ENCODE measurements at regions not wholly inside any gene's neighbourhood (a gene's known extent, or its start where the extent isn't known, plus 50 kb on each side); places are given as distances from the start of the nearest gene placed in this dataset.

DNA sequence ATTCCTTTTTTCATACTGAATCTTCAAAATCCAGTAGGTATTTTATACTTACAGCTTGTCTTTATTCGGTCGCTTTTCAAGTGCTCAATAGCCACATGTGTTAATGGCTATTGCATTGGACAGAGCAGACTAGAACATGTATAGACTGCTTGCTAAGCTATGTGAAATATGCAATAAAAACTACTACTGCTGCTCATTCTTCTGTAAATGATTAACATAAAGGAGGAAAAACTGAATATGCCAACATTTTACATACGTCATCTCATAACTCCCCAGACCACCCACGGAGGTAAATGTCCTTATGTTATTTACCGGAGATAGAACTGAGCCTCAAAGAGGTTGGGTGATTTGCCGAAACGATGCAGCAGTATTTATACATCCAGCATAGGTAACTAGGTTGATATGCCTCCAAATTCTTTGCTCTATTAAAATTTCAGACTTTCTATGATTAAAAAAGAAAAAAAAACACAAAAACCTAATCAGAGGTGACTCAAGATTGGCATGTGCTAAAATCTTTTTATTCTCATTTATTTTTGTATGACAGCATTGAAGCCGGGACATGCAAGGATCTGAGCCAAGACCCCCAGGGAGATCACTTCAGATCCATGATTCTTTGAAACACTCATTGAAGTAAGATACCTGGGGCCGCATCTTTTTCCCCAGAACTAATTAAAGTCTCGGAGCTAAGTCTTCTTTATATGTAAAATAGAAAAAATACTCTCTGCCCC is 78.5 kb upstream of the OR5AK2 start:
- no peak overlapping the region for H3K4me3 ChIP-seq
- no peak overlapping the region for H3K27ac ChIP-seq (ENCODE audit: low read depth)
- H3F3A ChIP-seq (replicated peaks; ENCODE audit: low read depth), result no peaks in the 10 kb centered on the region
- H3K27ac Mint-ChIP-seq, result no peak overlapping the region
- DNase-seq (ENCODE audit: low spot score) (no peak), ATAC-seq (no peak)
- no peak overlapping the region for H2AFZ ChIP-seq
- H3K4me3 Mint-ChIP-seq, result no peak overlapping the region
- H3K27me3 Mint-ChIP-seq (ENCODE audit: insufficient read depth, low read depth, poor library complexity), result no peaks in the 10 kb centered on the region
- no peaks in the 10 kb centered on the region for H4K20me1 ChIP-seq (replicated peaks; ENCODE audit: insufficient read depth)
- H3K9me2 ChIP-seq (ENCODE audit: insufficient read depth), result no peaks in the 10 kb centered on the region
- peaks cover 4% of the 10 kb centered on the region; the same call in 2 of the 3 replicates for H3K9me3 Mint-ChIP-seq
- no peaks in the 10 kb centered on the region for H3K36me3 Mint-ChIP-seq (ENCODE audit: low read depth)
- H3K4me2 ChIP-seq, result no peak overlapping the region
- no peaks in the 10 kb centered on the region for H3K79me2 ChIP-seq (replicated peaks; ENCODE audit: insufficient read depth)
- H3K4me1 Mint-ChIP-seq, result no peaks in the 10 kb centered on the region
- H3K27me3 ChIP-seq (ENCODE audit: insufficient read depth), result no peaks in the 10 kb centered on the region
- H3K4me1 ChIP-seq (ENCODE audit: insufficient read depth), result no peaks in the 10 kb centered on the region
- H3K36me3 ChIP-seq (ENCODE audit: insufficient read depth), result no peaks in the 10 kb centered on the region
- TF ChIP-seq NANOG (IDR thresholded peaks at IDR 0.05; ENCODE audit: borderline replicate concordance), result no peak
- TF ChIP-seq STAT1 (IDR thresholded peaks at IDR 0.05; ENCODE audit: unreplicated experiment), result no peak
- no peak for TF ChIP-seq ZNF331 (CRISPR knock-in tag; IDR thresholded peaks at IDR 0.05; ENCODE audit: low read depth)
- no peak for TF ChIP-seq EZH2 (IDR thresholded peaks at IDR 0.05; ENCODE audit: low read depth, unreplicated experiment)
- no peak for TF ChIP-seq EZH2phosphoT487 (IDR thresholded peaks at IDR 0.05; ENCODE audit: unreplicated experiment)

DNA sequence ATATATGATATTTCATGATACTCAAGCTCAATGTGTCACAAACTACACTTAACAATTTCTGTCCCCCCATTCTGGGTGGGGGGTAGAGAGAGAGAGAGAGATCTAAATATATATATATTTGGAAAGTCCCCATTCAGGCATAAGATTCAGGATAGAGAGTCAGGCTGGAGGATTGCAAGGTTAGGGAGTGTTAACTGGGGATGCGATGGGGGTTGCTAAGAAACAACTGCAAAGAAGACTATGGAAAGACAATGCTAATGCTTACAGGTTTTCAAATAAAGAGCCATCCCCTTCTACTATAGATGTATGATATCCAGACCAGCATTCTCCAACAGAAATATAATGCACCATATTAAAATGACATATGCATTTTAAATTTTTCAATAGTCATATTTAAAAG is 79.2 kb upstream of the OR5AK2 start:
- no peak overlapping the region for H3K27ac ChIP-seq (ENCODE audit: low read depth)
- no peak for ATAC-seq
- TF ChIP-seq JUNB (IDR thresholded peaks at IDR 0.05; ENCODE audit: unreplicated experiment) (no peak), EZH2phosphoT487 (IDR thresholded peaks at IDR 0.05; ENCODE audit: unreplicated experiment) (no peak), ZNF114 (CRISPR knock-in tag; IDR thresholded peaks at IDR 0.05) (no peak), POLR2AphosphoS5 (IDR thresholded peaks at IDR 0.05; ENCODE audit: low read depth) (no peak), STAT1 (IDR thresholded peaks at IDR 0.05; ENCODE audit: unreplicated experiment) (no peak), NANOG (IDR thresholded peaks at IDR 0.05; ENCODE audit: borderline replicate concordance) (no peak)
- TF ChIP-seq, protein P1, sequence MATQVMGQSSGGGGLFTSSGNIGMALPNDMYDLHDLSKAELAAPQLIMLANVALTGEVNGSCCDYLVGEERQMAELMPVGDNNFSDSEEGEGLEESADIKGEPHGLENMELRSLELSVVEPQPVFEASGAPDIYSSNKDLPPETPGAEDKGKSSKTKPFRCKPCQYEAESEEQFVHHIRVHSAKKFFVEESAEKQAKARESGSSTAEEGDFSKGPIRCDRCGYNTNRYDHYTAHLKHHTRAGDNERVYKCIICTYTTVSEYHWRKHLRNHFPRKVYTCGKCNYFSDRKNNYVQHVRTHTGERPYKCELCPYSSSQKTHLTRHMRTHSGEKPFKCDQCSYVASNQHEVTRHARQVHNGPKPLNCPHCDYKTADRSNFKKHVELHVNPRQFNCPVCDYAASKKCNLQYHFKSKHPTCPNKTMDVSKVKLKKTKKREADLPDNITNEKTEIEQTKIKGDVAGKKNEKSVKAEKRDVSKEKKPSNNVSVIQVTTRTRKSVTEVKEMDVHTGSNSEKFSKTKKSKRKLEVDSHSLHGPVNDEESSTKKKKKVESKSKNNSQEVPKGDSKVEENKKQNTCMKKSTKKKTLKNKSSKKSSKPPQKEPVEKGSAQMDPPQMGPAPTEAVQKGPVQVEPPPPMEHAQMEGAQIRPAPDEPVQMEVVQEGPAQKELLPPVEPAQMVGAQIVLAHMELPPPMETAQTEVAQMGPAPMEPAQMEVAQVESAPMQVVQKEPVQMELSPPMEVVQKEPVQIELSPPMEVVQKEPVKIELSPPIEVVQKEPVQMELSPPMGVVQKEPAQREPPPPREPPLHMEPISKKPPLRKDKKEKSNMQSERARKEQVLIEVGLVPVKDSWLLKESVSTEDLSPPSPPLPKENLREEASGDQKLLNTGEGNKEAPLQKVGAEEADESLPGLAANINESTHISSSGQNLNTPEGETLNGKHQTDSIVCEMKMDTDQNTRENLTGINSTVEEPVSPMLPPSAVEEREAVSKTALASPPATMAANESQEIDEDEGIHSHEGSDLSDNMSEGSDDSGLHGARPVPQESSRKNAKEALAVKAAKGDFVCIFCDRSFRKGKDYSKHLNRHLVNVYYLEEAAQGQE (IDR thresholded peaks at IDR 0.05; ENCODE audit: unreplicated experiment), result no peak
- TF ChIP-seq, protein P2, sequence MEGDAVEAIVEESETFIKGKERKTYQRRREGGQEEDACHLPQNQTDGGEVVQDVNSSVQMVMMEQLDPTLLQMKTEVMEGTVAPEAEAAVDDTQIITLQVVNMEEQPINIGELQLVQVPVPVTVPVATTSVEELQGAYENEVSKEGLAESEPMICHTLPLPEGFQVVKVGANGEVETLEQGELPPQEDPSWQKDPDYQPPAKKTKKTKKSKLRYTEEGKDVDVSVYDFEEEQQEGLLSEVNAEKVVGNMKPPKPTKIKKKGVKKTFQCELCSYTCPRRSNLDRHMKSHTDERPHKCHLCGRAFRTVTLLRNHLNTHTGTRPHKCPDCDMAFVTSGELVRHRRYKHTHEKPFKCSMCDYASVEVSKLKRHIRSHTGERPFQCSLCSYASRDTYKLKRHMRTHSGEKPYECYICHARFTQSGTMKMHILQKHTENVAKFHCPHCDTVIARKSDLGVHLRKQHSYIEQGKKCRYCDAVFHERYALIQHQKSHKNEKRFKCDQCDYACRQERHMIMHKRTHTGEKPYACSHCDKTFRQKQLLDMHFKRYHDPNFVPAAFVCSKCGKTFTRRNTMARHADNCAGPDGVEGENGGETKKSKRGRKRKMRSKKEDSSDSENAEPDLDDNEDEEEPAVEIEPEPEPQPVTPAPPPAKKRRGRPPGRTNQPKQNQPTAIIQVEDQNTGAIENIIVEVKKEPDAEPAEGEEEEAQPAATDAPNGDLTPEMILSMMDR (conservative IDR thresholded peaks at IDR 0.05; ENCODE audit: low read depth in 2 of 2), result no peak

More for the DNA sequence above, 79.2 kb upstream of the OR5AK2 start:
- no peaks in the 10 kb centered on the region for H4K20me1 ChIP-seq (replicated peaks; ENCODE audit: insufficient read depth)
- no peaks in the 10 kb centered on the region for H3K36me3 ChIP-seq (ENCODE audit: insufficient read depth)
- Mint-ChIP-seq H3K4me3 (no peak overlapping the region), H3K27ac (no peak overlapping the region), H3K9me3 (peaks cover 4% of the 10 kb centered on the region; the same call in 2 of the 3 replicates), H3K27me3 (ENCODE audit: insufficient read depth, low read depth, poor library complexity) (no peaks in the 10 kb centered on the region), H3K4me1 (no peaks in the 10 kb centered on the region), H3K36me3 (ENCODE audit: low read depth) (no peaks in the 10 kb centered on the region)
- H3K4me1 ChIP-seq (ENCODE audit: insufficient read depth), result no peaks in the 10 kb centered on the region
- no peaks in the 10 kb centered on the region for H3F3A ChIP-seq (replicated peaks; ENCODE audit: low read depth)
- H3K27me3 ChIP-seq (ENCODE audit: insufficient read depth), result no peaks in the 10 kb centered on the region
- H3K79me2 ChIP-seq (replicated peaks; ENCODE audit: insufficient read depth), result no peaks in the 10 kb centered on the region
- no peak overlapping the region for H2AFZ ChIP-seq
- H3K4me3 ChIP-seq, result no peak overlapping the region
- no peak for DNase-seq (ENCODE audit: low spot score)
- no peaks in the 10 kb centered on the region for H3K9me2 ChIP-seq (ENCODE audit: insufficient read depth)
- H3K4me2 ChIP-seq, result no peak overlapping the region

Data from GM23338 (cell line).